GM13977 (cell line): ENCODE measurements at regions not wholly inside any gene's neighbourhood (a gene's known extent, or its start where the extent isn't known, plus 50 kb on each side); places are given as distances from the start of the nearest gene placed in this dataset.

Experiments
- DNase-seq: peaks from one replicate; pipeline ENCODE4 v3.0.0; 2012; ENCODE audit warnings: low spot score
- in situ Hi-C: fragments of 300-500 bp; cut with MboI; formaldehyde crosslinking; loops from one replicate; pipeline ENCODE4 v1.12.0; 2022; ENCODE audit warnings: low sequenced_read_pairs, low pct_unique_long_range_greater_than_20kb, mixed read lengths, inconsistent platforms; ENCODE audit not compliant: unreplicated experiment
- TF ChIP-seq, protein P1 (sequence below): IDR thresholded peaks from 2 replicates; pipeline ENCODE4 v1.5.1; 2012; ENCODE audit warnings: mild to moderate bottlenecking, control low read depth; ENCODE audit not compliant: insufficient read depth; ENCODE audit errors: extremely low read depth, missing control alignments

- TF ChIP-seq, protein P1, sequence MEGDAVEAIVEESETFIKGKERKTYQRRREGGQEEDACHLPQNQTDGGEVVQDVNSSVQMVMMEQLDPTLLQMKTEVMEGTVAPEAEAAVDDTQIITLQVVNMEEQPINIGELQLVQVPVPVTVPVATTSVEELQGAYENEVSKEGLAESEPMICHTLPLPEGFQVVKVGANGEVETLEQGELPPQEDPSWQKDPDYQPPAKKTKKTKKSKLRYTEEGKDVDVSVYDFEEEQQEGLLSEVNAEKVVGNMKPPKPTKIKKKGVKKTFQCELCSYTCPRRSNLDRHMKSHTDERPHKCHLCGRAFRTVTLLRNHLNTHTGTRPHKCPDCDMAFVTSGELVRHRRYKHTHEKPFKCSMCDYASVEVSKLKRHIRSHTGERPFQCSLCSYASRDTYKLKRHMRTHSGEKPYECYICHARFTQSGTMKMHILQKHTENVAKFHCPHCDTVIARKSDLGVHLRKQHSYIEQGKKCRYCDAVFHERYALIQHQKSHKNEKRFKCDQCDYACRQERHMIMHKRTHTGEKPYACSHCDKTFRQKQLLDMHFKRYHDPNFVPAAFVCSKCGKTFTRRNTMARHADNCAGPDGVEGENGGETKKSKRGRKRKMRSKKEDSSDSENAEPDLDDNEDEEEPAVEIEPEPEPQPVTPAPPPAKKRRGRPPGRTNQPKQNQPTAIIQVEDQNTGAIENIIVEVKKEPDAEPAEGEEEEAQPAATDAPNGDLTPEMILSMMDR: no peak
- in situ Hi-C loops: no loop called here
These were observed 129.0 kb upstream of the STX18 start for GRCh38 chr4:4670869-4671268.

GRCh38 chr4:4668355-4669210 is 126.7 kb upstream of the STX18 start:
- DNase-seq: no peak
- TF ChIP-seq, protein P1: no peak
- in situ Hi-C loops: no loop called here

More at GRCh38 chr4:4670869-4671268, 129.0 kb upstream of the STX18 start:
- DNase-seq: no peak

DNA sequence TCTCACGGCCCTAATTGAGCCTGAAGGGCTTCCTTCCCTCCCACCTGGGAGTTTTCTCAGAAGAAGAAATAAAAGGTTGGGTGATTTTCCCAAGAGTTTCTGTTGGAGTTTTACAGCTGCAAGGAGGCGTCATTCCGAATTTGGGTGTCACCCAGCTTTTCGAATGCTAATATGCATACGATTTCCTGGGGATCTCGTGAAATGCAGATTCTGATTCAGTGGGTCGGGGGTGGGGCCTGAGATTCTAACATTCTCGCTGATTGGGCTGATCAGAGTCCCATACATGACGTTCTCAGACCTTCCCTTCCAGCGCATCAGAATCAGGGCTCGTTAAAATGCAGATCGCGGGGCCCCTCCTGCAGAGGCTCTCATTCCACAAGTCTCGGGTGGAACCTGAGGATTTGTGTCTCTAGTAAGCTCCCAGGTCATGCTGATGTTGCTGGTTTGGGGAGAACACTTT is 125.8 kb upstream of the STX18 start:
- TF ChIP-seq, protein P1: no peak
- in situ Hi-C loops: no loop called here
- no peak for DNase-seq

- in situ Hi-C loops: no loop called here
- TF ChIP-seq, protein P1: no peak
- no peak for DNase-seq
These were observed 125.1 kb upstream of the STX18 start for GRCh38 chr4:4666693-4667621.

DNA sequence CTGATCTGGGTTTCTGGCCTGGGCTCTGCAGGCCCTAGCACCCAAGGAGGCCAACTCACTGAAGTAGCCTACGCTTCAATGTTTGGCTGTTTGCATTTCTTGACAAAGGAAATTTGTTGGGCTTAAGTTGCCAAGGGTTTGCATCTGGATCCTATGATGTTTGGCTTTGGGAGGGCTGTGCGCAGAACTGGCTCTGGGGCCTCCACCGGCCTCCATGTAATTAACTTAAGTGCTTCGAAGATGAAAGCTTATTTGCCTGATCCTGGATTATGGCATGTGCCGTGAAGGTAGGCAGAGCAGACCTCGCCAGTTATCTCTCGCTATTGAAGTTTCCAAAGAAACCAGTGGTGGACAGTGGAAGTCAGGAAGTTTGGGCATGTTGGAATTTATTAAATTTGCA is 124.3 kb upstream of the STX18 start:
- TF ChIP-seq, protein P1: no peak
- in situ Hi-C loops: no loop called here
- DNase-seq: no peak

GRCh38 chr4:4664234-4664633 is 122.4 kb upstream of the STX18 start:
- no peak for DNase-seq
- TF ChIP-seq, protein P1: no peak
- in situ Hi-C loops: no loop called here
